GM23248 (cell line): ENCODE measurements at regions not wholly inside any gene's neighbourhood (a gene's known extent, or its start where the extent isn't known, plus 50 kb on each side); places are given as distances from the start of the nearest gene placed in this dataset.

ENCODE experiments used
- EZH2 ChIP-seq: fragments of 200-600 bp; sonication (generic); IDR thresholded peaks from 2 replicates; pipeline ENCODE4 v1.6.1; 2018; ENCODE audit warnings: antibody characterized with exemption, mild to moderate bottlenecking; ENCODE audit not compliant: insufficient read depth, poor library complexity, severe bottlenecking
- EZH2phosphoT487 ChIP-seq: fragments of 200-600 bp; sonication (generic); IDR thresholded peaks from 2 replicates; pipeline ENCODE4 v1.6.1; 2018; ENCODE audit warnings: antibody characterized with exemption, moderate library complexity, mild to moderate bottlenecking, low read depth; ENCODE audit not compliant: insufficient read depth

- TF ChIP-seq EZH2phosphoT487 (no peak), EZH2 (no peak)
Measured at GRCh38 chr1:116201911-116202310, 90.7 kb downstream of the MAB21L3 start.
